ENCODE measurements at regions not wholly inside any gene's neighbourhood (a gene's known extent, or its start where the extent isn't known, plus 50 kb on each side); places are given as distances from the start of the nearest gene placed in this dataset.
"Not testable (repeated sequence)": the region's sequence is repeated elsewhere in the genome, so short reads cannot be mapped to it uniquely, and the experiment has no call there.

DNA sequence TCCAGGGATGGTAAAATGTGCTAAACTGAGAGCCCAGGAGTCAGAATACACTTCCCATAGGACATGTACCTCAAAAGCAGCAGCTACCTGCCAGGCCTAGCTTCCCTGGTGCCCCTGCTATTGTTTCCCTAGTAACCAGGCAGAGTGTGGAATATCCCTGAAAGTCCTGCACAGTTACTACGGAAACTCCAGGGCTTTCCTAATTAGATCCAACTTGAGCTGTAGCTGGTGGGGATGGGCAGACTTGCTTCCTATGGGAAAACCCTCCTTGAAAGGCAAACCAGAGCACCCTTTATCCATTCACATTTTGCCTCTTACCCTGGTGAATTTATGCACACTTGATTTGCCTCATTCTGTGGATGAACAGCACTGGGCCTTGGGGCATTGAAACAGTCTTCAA is 559.9 kb upstream of the PBX1 start:
- no peak for ATAC-seq

DNA sequence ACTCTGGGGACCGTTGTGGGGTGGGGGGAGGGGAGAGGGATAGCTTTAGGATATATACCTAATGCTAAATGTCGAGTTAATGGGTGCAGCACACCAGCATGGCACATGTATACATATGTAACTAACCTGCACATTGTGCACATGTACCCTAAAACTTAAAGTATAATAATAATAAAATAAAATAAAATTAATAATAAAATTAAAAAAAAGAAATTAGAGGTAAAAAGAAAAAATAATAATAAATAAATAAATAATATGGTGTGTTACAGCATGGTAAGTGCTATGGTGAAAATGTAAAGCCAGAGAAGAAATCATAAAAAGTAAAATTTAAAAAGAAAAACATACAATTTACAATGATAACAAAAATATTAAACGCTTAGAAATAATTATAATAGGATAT is 552.8 kb upstream of the PBX1 start:
- ATAC-seq, DNase-seq: not testable (repeated sequence)

More for the DNA sequence above, 559.9 kb upstream of the PBX1 start:
- DNase-seq: no peak

DNA sequence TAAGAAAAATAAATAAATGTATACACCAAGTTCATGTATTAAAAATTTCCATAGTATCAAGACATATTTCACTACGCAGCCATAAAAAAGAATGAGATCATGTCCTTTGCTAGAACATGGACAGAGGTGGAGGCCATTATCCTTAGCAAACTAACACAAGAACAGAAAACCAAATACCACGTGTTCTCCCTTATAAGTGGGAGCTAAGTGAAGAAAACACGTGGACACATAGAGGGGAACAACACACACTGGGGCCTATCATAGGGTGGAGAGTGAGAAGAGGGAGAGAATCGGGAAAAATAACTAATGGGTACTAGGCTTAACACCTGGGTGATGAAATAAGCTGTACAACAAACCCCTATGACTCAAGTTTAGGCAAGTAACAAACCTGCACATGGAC is 552.4 kb upstream of the PBX1 start:
- DNase-seq: no peak
- no peak for ATAC-seq

DNA sequence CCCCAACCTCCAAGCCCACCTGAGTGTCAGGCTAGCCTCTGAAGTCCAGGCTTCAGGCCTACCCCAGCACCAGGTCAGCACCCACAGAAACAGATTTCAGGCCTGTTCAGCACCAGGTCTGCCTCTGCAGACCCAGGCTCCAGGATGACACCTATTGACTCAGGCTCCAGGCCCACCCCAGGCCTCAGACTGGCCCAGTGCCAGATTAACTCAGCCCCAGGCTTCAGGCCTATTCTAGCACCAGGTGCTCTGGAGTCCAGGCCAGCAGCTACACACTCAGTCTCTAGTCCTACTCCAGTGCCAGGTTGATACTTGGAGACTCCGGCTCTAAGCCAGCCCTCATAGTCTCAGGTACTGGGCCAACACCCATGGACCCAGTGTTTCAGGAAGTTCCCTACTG is 541.7 kb upstream of the PBX1 start:
- DNase-seq (no peak), ATAC-seq (no peak)

DNA sequence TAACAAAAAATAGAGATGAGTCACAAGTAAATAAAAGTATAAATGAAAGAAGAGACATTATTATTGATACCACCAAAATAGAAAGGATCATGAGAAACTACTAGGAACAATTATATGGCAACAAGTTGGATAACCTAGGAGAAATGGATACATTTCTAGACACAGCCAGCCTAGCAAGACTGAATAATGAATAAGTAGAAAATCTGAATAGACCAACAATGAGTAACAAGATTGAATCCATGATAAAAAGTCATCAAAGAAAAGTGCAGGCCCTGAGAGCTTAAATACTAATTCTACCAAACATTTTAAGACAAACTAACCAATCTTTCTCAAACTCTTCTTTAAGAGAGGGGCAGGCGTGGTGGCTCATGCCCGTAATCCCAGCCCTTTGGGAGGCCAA is 538.6 kb upstream of the PBX1 start:
- ATAC-seq: no peak
- no peak for DNase-seq

DNA sequence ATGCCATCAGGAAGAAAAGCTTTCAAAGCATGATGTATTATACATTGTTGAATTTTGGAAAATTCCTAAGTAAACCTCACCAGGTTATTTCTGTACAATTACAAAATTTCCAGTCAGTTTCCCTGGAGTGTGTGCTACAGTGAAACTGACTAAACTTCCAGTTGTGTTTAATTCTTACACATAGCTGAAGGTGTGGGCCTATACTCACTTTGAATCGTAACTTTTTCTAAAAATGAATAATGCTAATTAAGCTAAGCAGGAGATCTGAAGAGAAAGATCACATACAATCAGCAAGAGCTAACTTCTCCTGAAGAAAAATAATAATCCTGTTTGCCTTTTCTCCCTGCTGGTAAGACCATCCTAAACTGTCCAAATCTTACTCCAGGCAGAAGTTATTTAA is 537.2 kb upstream of the PBX1 start:
- ATAC-seq (no peak), DNase-seq (no peak)

DNA sequence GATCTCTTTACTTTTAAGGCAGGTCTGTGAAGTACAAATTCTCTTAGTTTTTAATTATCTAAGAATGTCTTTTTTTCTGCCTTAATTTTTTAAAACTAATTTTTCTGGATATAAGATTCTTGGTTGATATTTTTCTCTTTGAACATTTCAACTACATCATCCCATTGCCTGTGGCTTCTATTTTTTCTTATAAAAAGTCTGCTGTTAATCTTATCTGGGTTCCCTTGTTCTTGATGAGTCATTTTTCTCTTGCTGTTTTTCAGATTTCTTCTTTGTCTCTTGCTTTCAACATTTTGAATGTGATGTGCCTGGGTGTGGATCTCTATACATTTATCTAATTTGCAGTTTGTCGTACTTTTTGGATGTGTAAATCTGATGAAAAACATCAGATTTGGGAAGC is 525.2 kb upstream of the PBX1 start:
- ATAC-seq (no peak), DNase-seq (no peak)

DNA sequence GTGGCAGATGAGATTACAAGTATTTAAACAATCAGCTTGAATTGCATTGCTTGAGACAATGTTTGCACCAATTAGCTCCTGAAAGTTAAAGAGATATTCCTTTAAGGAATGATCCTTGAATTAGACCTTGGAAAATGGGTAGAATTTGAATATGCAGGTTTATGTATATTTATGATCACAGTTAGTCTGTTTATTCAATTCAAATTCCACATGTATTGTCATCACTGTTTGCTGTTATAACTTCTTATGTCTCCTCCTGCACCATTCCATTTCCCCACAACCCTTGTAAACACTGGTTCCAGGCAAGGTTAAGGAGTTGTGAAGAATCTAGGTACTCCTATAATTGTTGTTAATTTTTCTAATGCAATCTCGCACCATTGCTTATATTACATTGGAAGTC is 518.2 kb upstream of the PBX1 start:
- no peak for ATAC-seq

DNA sequence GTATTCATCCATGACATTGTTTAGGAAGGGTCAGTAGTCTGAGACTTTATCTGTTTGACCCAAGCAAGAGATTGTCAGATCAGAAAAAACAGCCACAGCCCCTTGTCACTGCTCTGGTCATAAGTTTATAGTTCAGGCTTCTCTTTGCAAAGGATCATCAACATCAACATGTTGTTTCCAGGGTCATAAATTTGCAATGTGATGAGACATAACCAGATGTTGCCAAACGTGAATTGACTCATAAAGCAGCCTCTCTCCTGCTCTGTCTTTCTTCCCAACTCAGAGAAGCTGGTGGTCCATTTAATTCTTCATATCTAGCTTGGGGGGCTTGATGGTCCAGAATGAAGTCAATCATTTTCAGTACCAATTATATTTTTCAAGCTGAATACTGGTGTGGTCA is 507.2 kb upstream of the PBX1 start:
- ATAC-seq: no peak

More for the DNA sequence above, 518.2 kb upstream of the PBX1 start:
- DNase-seq: no peak

DNA sequence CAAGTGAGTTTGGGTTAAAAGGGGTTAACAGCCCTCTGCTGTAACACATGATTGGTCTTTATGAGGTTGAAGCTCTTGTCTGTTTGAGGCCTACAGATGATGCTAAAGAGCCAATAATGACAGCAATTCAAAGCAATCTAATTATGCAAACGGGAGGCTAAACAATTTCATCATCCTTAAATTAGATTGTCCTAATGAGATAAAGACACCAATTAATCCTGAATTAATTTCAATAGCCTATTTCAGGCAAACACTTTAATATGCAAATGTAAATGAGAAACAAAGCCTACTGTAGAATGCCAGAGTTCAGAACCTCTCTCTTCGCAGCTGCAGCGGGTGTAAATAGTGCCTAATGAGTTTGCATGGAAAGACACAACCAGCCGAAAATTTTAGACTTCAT is 504.7 kb upstream of the PBX1 start:
- no peak for DNase-seq
- no peak for ATAC-seq

More for the DNA sequence above, 507.2 kb upstream of the PBX1 start:
- no peak for DNase-seq

DNA sequence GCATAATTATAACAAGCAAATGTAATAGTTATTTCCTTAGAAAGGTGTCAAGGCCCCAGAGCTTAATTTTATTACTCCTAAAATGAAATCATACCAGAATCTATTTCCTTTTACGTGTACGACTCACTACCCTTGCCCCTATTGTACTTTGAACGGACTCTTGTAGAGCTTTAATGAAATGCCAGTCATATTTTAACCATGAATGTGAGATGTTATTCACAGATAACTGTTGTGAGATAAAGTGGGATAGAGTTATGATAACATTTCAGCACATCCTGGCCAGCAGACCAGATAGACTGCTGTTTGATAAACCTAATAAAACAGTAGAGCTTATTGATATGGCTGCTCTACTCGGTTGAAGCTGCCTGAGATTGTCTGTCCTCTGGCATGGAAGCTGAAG is 500.8 kb upstream of the PBX1 start:
- ATAC-seq (no peak), DNase-seq (no peak)

DNA sequence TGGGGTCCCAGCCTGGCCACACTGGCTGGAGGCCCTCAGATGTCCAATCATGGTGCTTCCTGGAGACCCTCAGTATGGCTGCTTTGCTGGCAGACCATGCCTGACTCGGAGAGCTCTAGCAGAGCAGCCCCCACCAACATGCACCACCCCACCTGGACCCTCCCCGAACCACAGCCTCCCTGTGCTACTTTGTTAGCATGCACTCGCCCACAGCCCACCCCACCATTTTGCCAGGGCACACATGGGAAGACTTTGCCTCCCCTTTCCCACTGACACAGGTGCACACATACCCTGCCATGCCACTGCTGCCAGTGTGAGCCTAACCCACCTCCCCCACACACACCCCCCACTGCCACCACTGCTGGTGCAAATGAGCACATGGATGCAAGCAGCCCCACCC is 497.5 kb upstream of the PBX1 start:
- ATAC-seq: no peak

DNA sequence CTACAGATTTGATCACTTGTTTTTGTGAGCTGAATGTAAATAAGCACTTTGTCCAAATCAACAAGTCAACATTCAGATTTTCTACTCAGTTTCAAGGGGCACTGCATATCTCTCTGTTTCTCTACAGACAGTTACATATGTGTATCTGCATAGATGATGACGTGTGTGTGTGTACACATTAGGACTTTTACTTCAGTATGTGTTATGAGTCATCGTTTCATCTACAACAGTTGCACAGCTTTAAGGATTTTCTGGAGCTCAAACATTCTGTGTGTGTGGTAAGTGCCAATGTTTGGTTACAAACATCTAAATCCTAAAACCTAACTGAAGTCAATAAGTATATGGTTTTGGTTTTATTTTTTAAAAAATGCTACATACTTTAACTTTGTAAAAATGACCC is 494.5 kb upstream of the PBX1 start:
- no peak for DNase-seq
- no peak for ATAC-seq

More for the DNA sequence above, 497.5 kb upstream of the PBX1 start:
- no peak for DNase-seq

DNA sequence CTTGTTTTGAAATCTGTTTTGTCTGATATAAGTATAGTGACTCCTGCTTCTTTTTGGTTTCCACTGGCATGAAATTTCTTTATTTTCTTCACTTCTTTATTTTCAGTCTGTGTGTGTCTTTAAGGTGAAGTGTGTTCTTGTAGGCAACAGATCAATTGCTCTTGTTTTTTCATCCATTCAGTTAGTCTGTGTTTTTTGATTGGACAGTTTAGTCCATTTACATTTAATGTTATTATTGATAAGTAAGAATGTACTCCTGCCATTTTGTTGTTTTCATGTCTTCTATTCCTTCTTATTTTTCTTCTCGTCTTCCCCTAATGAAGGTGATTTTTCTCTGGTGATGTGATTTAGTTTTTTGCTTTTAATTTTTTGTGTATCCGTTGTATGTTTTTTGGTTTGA is 487.7 kb upstream of the PBX1 start:
- DNase-seq (no peak), ATAC-seq (no peak)

DNA sequence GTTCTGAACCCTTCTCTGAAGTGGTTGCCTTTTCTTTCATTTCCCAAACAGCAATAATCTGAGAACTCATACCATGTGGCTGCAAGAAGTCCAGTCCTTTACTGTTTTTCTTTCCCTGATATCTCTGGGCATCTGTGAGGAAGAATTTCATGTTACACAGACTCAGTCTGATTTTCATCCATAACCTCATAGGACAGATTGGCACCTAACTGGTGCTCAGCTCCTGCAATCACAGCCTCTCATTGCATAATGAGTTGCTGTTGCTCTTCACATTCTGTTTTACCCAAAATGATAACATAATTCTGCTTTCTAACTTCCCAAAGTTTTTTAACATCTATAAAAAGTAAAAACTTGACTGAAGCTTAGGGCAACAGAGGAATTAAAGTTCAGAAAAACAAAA is 472.2 kb upstream of the PBX1 start:
- ATAC-seq (no peak), DNase-seq (no peak)

DNA sequence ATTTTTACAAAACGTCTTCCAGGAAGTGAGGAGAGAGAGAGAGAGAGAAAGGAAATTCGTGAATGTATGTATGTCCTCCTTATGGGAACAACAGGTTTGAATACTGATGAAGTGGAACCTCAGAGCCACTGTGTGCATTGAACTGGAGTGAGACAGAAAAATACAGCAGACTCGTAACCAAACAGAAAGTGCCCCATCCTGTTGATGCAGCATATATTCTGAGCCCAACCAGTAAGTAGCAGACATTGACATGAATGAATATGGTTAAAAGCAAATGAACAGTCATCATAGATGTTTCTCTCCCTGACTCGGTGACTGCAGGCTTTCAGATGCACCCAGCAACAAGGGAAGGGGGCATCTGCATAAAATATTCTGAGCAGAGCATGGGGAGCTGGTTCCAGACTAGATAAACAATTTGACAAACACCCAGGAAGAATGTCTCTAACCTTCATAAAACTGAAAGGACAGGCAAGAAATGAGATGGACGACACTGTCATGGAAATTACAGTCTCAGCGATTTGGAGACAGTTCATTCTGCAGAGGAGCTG is 471.0 kb upstream of the PBX1 start:
- no peak for DNase-seq
- no peak for ATAC-seq

DNA sequence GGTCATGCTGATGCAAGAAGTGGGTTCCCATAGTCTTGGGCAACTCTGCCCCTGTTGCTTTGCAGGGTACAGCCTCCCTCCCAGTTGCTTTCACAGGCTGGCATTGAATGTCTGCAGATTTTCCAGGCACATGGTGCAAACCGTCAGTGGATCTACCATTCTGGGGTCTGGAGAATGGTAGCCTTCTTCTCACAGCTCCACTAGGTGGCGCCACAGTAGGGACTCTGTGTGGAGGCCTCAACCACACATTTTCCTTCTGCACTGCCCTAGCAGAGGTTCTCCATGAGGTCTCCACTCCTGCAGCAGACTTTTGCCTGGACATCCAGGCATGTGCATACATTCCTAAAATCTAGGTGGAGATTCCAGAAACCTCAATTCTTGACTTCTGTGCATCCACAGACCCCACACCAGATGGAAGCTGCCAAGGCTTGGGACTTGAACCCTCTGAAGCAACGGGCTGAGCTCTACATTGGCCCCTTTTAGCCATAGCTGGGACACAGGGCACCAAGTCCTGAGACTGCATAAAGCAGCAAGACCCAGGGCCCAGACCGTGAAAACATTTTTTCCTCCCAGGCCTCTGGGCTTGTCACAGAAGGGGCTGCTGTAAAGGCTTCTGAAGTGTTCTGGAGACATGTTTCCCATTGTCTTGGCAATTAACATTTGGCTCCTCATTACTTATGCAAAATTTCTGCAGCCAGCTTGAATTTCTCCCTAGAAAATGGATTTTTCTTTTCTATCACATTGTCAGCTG is 466.2 kb upstream of the PBX1 start:
- peak; percentile 16 for DNase-seq
- ATAC-seq: no peak

DNA sequence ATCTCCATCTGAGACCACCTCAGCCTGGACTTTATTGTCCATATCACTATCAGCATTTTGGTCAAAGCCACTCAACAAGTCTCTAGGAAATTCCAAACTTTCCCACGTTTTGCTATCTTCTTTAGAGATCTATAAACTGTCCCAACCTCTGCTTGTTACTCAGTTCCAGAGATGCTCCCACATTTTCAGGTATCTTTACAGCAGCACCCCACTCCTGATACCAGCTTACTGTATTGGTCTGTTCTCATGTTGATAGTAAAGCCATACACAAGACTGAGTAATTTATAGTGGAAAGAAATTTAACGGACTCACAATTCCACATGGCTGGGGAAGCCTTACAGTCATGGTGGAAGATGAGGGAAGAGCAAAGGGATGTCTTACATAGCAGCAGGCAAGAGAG is 465.4 kb upstream of the PBX1 start:
- ATAC-seq (no peak), DNase-seq (no peak)

DNA sequence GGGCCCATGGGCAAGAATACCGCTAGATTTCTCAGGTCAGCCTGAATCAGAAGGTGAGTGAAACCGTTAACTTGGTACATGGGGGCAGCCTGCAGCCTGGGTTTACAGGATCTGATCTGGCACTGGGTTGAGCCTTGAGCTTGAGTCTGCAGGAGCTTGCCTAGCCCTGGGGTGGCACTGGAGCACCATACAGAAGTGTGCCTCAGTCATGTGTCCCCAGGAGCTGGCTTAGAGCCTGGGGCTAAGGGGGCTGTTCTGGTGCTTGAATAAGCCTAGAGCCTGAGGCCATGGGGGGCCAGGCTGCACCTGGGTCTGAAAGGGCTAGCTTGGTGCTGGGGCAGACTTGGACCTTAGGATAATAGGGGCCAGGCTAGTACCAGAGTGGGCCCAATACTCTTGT is 457.2 kb upstream of the PBX1 start:
- ATAC-seq: no peak

DNA sequence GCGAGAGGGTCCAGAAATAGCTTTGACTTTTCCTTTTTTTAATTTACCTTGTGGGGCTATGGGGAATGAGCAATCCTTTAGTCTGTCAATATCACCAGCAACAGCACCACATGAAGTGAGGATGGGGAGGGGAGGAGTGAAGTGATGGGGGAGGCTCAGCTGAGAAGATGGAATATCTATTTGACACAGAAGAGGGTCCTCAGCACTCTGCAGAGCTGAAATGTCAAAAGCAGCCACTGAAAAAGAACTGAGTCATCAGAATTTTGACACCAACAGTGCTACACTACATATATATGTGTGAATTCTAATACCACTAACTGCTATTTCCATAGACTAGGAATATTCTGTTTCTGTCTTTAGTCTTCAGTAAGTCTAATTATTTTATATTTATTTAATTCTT is 427.0 kb upstream of the PBX1 start:
- DNase-seq: no peak
- no peak for ATAC-seq

More for the DNA sequence above, 457.2 kb upstream of the PBX1 start:
- no peak for DNase-seq

DNA sequence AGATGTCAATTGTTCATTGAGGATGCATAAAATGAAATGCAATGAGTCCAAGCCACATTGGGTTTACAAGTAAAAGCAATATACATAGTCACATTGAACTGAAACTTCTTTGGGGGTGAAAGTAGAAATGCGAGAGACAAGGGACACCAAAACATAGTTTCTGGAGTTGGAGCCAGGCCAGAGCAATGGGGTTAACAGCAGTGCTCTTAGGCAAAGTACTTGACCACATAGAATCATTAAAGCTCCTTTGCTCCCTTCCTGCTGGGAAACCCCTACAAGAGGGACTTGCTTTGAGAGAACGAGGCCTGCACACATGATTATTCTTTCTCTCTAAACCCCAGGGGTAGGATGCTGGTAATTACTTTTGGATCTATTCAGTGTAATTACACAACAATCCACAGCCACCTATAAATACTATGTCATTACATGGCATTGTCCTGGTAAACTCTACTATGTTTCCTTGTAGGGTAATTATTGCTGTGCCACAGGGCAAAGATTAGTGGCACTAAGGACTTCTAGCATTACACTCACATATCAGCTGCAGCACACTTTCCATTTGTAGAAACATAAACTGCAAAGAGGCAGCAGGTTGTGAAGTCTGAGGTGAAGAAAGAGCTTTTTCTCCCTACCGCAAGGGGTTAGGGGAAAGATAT is 421.6 kb upstream of the PBX1 start:
- ATAC-seq (no peak), DNase-seq (no peak)

DNA sequence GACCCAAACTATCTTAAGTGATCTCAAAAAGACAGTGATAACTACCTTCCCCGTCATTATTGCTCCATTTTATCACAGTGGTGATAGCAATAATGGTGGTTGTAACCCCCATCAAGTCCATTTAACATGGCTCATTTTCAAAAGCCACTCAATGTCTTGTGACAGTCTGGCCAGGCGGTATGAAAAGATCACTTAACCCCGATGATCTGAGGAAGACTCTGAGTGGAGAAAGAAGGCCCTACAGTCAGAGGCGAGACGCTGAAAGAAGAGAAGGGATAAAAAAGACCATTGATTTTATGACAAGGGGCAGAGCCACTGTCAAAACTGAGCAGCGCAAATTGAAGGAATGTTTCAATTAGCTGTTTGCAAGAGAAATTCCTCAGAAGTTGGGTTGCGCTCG is 417.2 kb upstream of the PBX1 start:
- DNase-seq (no peak), ATAC-seq (no peak)

DNA sequence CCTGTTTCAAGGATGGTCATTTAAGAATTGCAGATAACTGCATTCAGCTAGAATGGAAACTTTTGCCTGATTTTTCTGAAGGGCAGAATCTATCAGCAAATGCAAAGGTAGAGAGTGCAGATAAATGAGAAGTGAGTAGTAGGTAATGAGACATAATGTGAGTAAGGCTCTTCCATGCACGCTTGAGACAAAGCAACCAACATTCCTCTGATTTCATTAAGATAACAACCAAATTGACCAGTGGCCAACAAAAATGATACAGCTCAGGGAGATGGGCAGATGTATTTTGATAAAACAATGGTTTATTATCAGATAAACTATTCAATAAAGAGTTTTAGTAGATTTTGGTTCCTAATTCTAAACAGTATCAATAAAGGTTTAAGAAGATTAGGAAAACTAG is 404.4 kb upstream of the PBX1 start:
- DNase-seq (no peak), ATAC-seq (no peak)

DNA sequence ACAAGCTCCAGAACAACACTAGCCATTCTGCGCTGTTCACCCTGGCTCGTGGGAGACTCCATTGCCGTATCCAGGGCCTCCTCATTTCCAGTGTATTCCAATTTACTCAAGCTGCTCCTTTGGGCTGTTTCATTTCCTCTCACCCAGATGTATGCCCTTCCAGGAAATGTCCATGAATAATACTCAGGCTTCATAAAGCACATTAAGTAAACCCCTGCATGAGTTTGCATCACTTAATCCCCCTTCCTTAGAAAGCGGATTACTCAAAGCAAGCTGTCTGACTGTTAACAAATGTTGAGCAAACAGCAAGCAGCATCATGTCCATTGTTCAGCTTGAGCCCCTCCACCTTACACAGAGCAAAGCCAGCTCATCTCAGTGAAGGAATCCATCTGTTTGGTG is 403.6 kb upstream of the PBX1 start:
- ATAC-seq (no peak), DNase-seq (no peak)

Measured in stimulated activated naive CD8-positive, alpha-beta T cell treated with anti-CD3 and anti-CD28 coated beads, Interleukin-15, Interleukin-2, amounts not matched to agents 100 U/mL and 50 U/mL, for 24 hours (primary cell).